HG03571 (cell line): ENCODE measurements at regions not wholly inside any gene's neighbourhood (a gene's known extent, or its start where the extent isn't known, plus 50 kb on each side); places are given as distances from the start of the nearest gene placed in this dataset.
"Not testable (repeated sequence)": the region's sequence is repeated elsewhere in the genome, so short reads cannot be mapped to it uniquely, and the experiment has no call there.

Source experiments
- ATAC-seq: cut with Tn5 transposase; IDR thresholded peaks from one replicate; pipeline ENCODE4 v1.9.1; 2021; ENCODE audit not compliant: unreplicated experiment

GRCh38 chr4:13678186-13678924 is 50.8 kb upstream of the BOD1L1 start:
- ATAC-seq, result no peak

- ATAC-seq, result no peak
These were observed 54.0 kb upstream of the BOD1L1 start for GRCh38 chr4:13681570-13681969.

GRCh38 chr4:13694256-13694655 is 66.7 kb upstream of the BOD1L1 start:
- ATAC-seq, result no peak

- ATAC-seq, result no peak
These were observed 70.8 kb upstream of the BOD1L1 start for GRCh38 chr4:13698296-13698695.

DNA sequence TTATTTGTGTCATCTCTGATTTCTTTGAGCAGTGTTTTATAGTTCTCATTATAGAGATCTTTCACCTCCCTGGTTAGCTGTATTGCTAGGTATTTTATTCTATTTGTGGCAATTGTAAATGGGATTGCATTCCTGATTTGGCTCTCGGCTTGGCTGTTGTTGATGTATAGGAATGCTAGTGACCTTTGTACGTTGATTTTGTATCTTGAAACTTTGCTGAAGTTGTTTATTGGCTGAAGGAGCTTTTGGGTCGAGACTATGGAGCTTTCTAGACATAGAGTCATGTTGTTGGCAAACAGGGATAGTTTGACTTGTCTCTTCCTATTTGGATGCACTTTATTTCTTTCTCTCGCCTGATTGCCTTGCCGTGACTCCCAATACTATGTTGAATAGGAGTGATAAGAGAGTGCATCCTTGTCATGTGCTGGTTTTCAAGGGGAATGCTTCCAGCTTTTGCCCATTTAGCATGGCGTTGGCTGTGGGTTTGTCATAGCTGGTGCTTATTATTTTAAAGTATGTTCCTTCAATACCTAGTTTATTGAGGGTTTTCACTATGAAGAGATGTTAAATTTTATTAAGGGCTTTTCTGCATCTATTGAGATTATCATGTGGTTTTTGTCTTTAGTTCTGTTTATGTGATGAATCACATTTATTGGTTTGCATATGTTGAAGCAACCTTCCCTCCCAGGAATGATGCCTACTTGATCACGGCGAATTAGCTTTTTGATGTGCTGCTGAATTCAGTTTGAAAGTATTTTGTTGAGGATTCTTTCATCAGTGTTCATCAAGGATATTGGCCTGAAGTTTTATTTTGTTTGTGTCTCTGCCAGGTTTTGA is 72.7 kb upstream of the BOD1L1 start:
- ATAC-seq, result no peak

DNA sequence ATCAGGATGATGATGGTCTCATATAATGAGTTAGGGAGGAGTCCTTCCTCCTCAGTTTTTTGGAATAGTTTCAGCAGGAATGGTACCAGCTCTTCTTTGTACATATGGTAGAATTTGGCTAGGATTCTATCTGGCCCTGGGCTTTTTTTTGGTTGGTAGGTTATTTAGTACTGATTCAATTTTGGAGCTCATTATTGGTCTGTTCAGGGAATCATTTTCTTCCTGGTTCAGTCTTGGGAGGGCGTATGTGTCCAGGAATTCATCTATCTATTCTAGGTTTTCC is 73.3 kb upstream of the BOD1L1 start:
- ATAC-seq, result not testable (repeated sequence)

DNA sequence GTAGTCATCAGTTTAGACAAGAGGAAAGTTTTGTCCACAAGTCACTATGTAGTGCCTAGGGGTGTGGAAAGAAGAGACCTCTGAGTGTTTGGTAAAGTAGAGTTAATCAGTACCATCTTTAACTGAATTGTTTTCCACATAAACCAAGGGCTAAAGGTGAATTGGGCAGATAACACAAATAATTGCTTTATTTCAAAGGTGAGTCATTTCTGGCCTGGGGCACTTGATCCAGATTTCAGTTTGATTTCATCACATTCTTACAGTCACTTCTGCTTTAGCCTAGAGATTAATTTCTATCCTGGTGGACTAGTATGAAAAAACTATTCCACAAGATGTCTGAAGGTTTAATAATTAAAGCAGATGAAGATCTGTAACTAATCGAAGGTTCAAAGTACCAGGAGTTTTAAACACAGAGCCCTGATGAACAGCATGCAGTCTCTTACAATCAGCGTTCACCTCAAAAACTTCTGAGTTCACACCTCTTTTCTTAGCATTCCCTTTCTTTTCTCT is 74.5 kb upstream of the BOD1L1 start:
- ATAC-seq, result no peak

- no peak for ATAC-seq
These were observed 75.6 kb upstream of the BOD1L1 start for GRCh38 chr4:13703096-13703495.

DNA sequence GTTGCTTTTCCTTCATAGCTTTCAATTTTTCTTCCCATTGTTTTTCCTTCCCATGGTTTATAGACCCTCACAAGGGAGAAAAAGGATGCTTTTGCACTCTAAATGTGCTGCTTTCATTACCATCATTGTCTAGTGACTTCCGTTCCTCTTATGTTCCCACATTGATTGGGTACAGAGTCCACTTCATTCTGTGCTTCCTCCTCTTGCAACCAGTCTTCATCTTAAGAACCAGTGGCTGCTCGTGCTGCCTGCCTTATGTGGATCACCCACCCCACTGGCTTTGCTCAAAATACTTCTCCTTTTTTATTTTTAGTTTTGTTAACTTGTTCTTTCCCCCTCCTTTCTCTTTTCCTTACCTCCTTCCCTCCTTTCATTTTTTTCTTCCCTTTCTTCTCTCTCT is 76.5 kb upstream of the BOD1L1 start:
- ATAC-seq, result no peak

- no peak for ATAC-seq
These were observed 77.2 kb upstream of the BOD1L1 start for GRCh38 chr4:13704761-13705160.

DNA sequence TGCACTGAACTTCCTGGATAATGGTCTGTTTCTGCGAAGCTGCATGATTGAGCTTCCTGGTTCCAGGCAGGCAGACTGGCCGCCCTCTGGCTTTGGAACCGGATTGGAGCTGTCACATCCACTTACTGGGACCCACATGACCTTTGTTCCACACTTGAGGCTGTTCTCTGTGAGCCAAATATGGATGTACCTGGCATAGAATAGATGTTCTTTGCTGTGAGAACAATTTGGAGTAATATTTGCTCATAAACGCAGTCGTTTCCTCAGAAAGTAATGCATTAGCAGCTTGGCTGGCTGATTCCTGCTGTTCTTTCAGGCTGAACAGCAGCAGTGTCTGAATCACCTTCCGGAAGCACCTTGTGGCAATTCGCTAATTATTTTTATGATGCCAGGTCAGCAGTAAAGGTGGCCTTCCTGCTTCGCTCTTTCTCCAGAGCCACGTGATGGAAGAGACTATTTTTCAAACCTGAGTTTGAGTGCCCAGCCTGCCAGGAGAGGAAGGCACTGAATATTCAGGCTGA is 78.1 kb upstream of the BOD1L1 start:
- no peak for ATAC-seq

- no peak for ATAC-seq
These were observed 78.6 kb upstream of the BOD1L1 start for GRCh38 chr4:13706120-13706519.

- no peak for ATAC-seq
These were observed 79.2 kb upstream of the BOD1L1 start for GRCh38 chr4:13706716-13707115.

GRCh38 chr4:13710246-13710885 is 82.8 kb upstream of the BOD1L1 start:
- ATAC-seq, result no peak

- ATAC-seq, result no peak
These were observed 83.8 kb upstream of the BOD1L1 start for GRCh38 chr4:13711233-13711785.

GRCh38 chr4:13721894-13722293 is 94.4 kb upstream of the BOD1L1 start:
- no peak for ATAC-seq

- no peak for ATAC-seq
These were observed 95.1 kb upstream of the BOD1L1 start for GRCh38 chr4:13722649-13723048.

DNA sequence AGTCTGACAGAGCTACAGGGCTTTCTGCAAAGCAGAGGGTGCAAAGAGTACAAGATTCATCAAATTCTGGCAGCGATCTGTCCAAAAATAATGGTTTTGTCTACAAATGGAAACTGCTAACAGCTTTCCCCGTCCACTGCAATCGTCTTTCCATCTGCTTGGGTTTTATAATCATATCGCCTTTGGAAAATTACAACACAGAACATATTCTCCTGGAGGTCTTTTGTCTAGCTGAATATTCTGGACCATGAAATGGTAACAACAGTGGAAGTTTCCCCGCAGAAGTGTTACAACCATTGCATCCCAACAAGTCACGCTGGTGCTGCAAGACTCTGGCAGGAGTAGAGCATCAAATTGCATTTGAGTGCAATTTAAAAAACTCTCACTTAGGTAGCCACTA is 101.2 kb upstream of the BOD1L1 start:
- no peak for ATAC-seq

GRCh38 chr4:13731019-13731418 is 103.5 kb upstream of the BOD1L1 start:
- no peak for ATAC-seq

DNA sequence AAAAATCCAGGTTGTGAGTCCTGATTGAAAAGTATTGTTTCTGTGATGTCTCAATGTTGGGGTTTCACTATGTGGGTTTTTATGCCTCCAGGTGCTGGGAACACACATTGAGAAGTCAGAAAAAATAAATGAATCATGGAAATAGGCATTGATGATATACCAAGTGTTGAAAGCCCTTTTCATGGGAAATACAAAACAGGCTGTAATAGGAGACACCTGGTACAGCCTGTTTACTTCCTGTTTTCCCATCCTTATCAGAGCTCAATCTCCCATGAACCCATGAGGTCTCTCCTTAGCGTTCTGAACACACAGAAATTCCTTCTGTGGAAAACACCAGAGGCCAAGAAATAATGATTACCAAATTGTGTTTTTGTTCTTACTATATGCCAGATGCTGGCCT is 106.3 kb upstream of the BOD1L1 start:
- ATAC-seq, result no peak

DNA sequence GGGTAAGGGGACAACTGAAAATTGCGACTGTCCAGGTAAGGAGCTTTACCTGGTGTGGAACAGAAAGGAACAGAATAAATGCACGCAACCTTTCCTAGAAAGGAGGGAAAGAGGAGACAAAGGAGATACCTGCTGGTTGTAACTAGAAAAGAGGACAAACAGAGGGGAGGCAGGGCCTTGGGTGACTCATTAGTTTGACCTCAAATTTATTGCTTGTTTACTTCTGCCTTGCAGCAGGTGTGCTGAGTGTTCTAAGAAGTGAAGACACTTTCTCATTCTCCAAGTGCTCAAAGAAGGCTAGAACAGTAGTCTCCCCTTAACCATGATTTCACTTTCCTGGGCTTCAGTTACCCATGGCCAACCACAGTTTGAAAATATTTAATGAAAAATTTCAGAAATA is 123.1 kb upstream of the BOD1L1 start:
- no peak for ATAC-seq
